Adrenal gland (tissue), 9 donors: ENCODE measurements at regions not wholly inside any gene's neighbourhood (a gene's known extent, or its start where the extent isn't known, plus 50 kb on each side); places are given as distances from the start of the nearest gene placed in this dataset.

Source experiments
- DNase-seq, 7 donors: peaks; one replicate each; pipeline ENCODE4 v3.0.0-alpha.2; 2019 to 2020
- H3K27ac ChIP-seq, 5 donors: fragments of 200-600 bp; sonication (generic) in 4 of 5; 1 replicate in 3 of 5; 2 replicates in 2 of 5; pipeline versions ENCODE4 v1.5.1 to v1.8.0; 2016 to 2020; ENCODE audit warnings: mild to moderate bottlenecking in 1 of 5
- H3K27me3 ChIP-seq: fragments of 200-600 bp; 2 replicates; pipeline ENCODE4 v1.8.0; 2021
- H3K36me3 ChIP-seq, 2 donors: fragments of 200-600 bp; replicated peaks in 1 of 2; 1 replicate in 1 of 2; 2 replicates in 1 of 2; pipeline versions ENCODE4 v1.5.1 to v1.8.0; 2018 to 2022
- H3K4me1 ChIP-seq, 2 donors: fragments of 200-600 bp; replicated peaks in 1 of 2; 1 replicate in 1 of 2; 2 replicates in 1 of 2; pipeline versions ENCODE4 v1.5.1 to v1.8.0; 2018 to 2021
- H3K4me3 ChIP-seq, 4 donors: fragments of 200-600 bp; sonication (generic) in 3 of 4; one replicate each; pipeline ENCODE4 v1.5.1; 2016 to 2018
- H3K9me3 ChIP-seq, 3 donors: fragments of 200-600 bp; sonication (generic) in 1 of 3; replicated peaks in 1 of 3; 1 replicate in 2 of 3; 2 replicates in 1 of 3; pipeline versions ENCODE4 v1.5.1 to v1.8.0; 2016 to 2021
- POLR2A ChIP-seq, 2 donors: fragments of 450-650 bp; IDR thresholded peaks; one replicate each; pipeline ENCODE4 v1.6.1; 2017; ENCODE audit warnings: antibody characterized with exemption in 2 of 2, mild to moderate bottlenecking in 2 of 2, moderate library complexity in 1 of 2
- WGBS, 4 donors: extraction: QIAGEN DNeasy Blood & Tissue Kit in 2 of 4; methylation state at CpG; one replicate each; pipeline versions ENCODE4 v1.1.5 to v1.1.7; 2013 to 2017; 5-methylcytosine and 5-hydroxymethylcytosine counted together
- intact Hi-C, 2 donors: fragments of 100-400 bp; cut with DNase I; formaldehyde crosslinking; loops; one replicate each; pipeline versions ENCODE4 v1.14.1 to v1.15.0; 2022 to 2023
- TF ChIP-seq, protein P1 (sequence below), 6 experiments: fragments of 450-650 bp in 4 of 6; fragments of 200-600 bp in 2 of 6; sonication (generic) in 1 of 6; IDR thresholded peaks; 1 replicate in 5 of 6; 2 replicates in 1 of 6; pipeline versions ENCODE4 v1.5.1 to v1.8.0; 2016 to 2021; ENCODE audit warnings: antibody characterized with exemption in 6 of 6, mild to moderate bottlenecking in 2 of 6, moderate library complexity in 1 of 6
- donor health status: healthy with polysubstance abuse.
- donor health status: Bipolar disorder and iron deficiency.
- donor health status: DM: yes; HTN: yes; CAD: no.
- donor health status: DM: no; HTN: no; CAD: no.
- donor health status: DM: no; HTN: no; CAD: no.

- no peak for TF ChIP-seq POLR2A (IDR thresholded peaks at IDR 0.05)
- TF ChIP-seq, protein P1, sequence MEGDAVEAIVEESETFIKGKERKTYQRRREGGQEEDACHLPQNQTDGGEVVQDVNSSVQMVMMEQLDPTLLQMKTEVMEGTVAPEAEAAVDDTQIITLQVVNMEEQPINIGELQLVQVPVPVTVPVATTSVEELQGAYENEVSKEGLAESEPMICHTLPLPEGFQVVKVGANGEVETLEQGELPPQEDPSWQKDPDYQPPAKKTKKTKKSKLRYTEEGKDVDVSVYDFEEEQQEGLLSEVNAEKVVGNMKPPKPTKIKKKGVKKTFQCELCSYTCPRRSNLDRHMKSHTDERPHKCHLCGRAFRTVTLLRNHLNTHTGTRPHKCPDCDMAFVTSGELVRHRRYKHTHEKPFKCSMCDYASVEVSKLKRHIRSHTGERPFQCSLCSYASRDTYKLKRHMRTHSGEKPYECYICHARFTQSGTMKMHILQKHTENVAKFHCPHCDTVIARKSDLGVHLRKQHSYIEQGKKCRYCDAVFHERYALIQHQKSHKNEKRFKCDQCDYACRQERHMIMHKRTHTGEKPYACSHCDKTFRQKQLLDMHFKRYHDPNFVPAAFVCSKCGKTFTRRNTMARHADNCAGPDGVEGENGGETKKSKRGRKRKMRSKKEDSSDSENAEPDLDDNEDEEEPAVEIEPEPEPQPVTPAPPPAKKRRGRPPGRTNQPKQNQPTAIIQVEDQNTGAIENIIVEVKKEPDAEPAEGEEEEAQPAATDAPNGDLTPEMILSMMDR (IDR thresholded peaks at IDR 0.05) = no peak
- no peak overlapping the region for H3K4me3 ChIP-seq
- no peaks in the 10 kb centered on the region for H3K27me3 ChIP-seq
- H3K27ac ChIP-seq = no peak overlapping the region
- H3K36me3 ChIP-seq = no peaks in the 10 kb centered on the region
- intact Hi-C loops = no loop called here
- WGBS, 4 donors = 56 to 67% (median 59%) methylated on average over 3 of the region's 3 CpGs
- no peak for DNase-seq
- H3K9me3 ChIP-seq = no peaks in the 10 kb centered on the region
- H3K4me1 ChIP-seq = no peaks in the 10 kb centered on the region
These were observed 361.4 kb upstream of the JAG1 start for GRCh38 chr20:11035211-11035610.

DNA sequence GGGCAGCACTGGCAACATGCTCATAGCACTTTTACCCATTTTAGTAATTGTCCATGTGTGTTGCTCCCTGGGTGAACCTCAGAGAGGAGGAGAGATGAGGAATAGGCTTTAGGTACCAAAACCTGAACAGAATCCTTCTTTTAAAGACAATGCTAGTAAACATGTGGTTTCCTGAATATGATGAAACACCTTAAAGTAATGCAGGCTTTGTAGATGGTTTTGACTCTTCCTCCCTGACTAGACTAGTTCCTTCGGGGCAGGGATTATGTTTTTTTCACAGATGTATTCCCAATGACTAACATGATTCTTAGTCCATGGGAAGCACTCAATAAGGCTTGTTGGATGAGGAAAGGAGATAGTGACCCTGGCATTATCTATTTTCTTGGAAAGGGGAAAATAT, 367.6 kb upstream of the JAG1 start:
- no peak overlapping the region for H3K27ac ChIP-seq
- DNase-seq = no peak
- H3K4me1 ChIP-seq = no peaks in the 10 kb centered on the region
- no peak overlapping the region for H3K4me3 ChIP-seq
- H3K27me3 ChIP-seq = no peaks in the 10 kb centered on the region
- H3K9me3 ChIP-seq = no peaks in the 10 kb centered on the region
- H3K36me3 ChIP-seq = no peaks in the 10 kb centered on the region
- intact Hi-C loops = no loop called here
- no peak for TF ChIP-seq POLR2A (IDR thresholded peaks at IDR 0.05)
- TF ChIP-seq, protein P1 (IDR thresholded peaks at IDR 0.05) = no peak
- WGBS, 4 donors = 65 to 91% (median 82%) methylated on average over 1 of the region's 1 CpG

DNA sequence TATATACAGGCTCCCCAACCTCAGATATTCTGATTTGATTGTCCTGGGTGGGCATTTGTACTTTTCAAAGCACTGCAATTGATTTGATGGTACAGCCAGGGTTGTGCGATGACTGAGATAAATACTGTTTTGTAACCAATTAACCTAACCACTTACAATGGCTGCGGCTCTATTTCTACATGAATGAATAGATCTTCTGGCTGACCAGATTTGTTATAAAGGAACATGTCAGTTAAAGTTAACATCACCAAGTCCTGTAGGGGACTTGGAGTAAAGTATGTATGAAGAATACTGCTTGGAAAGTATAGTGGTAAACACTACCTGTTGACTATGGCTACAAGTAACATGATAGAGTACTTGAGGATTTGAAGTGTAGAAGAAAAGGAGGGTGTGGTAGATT, 369.2 kb upstream of the JAG1 start:
- intact Hi-C loops = no loop called here
- Histone ChIP-seq H3K27me3 (no peaks in the 10 kb centered on the region), H3K9me3 (no peaks in the 10 kb centered on the region), H3K4me1 (no peaks in the 10 kb centered on the region), H3K36me3 (no peaks in the 10 kb centered on the region), H3K27ac (no peak overlapping the region), H3K4me3 (no peak overlapping the region)
- DNase-seq = no peak
- 93 to 98% (median 97%) methylated on average over 2 of the region's 2 CpGs for WGBS, 4 donors
- TF ChIP-seq, protein P1 (IDR thresholded peaks at IDR 0.05) = no peak
- TF ChIP-seq POLR2A (IDR thresholded peaks at IDR 0.05) = no peak

- no peak overlapping the region for H3K4me3 ChIP-seq
- DNase-seq = no peak
- H3K27ac ChIP-seq = no peak overlapping the region
- intact Hi-C loops = no loop called here
- TF ChIP-seq POLR2A (IDR thresholded peaks at IDR 0.05) = no peak
- TF ChIP-seq, protein P1 (IDR thresholded peaks at IDR 0.05) = no peak
- no peaks in the 10 kb centered on the region for H3K36me3 ChIP-seq
- no peaks in the 10 kb centered on the region for H3K27me3 ChIP-seq
- 48 to 58% (median 53%) methylated on average over 6 of the region's 6 CpGs for WGBS, 4 donors
- H3K9me3 ChIP-seq = no peaks in the 10 kb centered on the region
- no peaks in the 10 kb centered on the region for H3K4me1 ChIP-seq
These were observed 370.8 kb upstream of the JAG1 start for GRCh38 chr20:11044561-11044960.
